ENCODE measurements at regions not wholly inside any gene's neighbourhood (a gene's known extent, or its start where the extent isn't known, plus 50 kb on each side); places are given as distances from the start of the nearest gene placed in this dataset.

- TF ChIP-seq, protein P1, sequence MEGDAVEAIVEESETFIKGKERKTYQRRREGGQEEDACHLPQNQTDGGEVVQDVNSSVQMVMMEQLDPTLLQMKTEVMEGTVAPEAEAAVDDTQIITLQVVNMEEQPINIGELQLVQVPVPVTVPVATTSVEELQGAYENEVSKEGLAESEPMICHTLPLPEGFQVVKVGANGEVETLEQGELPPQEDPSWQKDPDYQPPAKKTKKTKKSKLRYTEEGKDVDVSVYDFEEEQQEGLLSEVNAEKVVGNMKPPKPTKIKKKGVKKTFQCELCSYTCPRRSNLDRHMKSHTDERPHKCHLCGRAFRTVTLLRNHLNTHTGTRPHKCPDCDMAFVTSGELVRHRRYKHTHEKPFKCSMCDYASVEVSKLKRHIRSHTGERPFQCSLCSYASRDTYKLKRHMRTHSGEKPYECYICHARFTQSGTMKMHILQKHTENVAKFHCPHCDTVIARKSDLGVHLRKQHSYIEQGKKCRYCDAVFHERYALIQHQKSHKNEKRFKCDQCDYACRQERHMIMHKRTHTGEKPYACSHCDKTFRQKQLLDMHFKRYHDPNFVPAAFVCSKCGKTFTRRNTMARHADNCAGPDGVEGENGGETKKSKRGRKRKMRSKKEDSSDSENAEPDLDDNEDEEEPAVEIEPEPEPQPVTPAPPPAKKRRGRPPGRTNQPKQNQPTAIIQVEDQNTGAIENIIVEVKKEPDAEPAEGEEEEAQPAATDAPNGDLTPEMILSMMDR (IDR thresholded peaks at IDR 0.05; ENCODE audit: borderline replicate concordance, extremely low read depth, low read length, poor library complexity, severe bottlenecking) = no peak
- TF ChIP-seq EZH2 (IDR thresholded peaks at IDR 0.05; ENCODE audit: borderline replicate concordance, low read depth, low read length, severe bottlenecking) = no peak
Observed at GRCh38 chr14:56463271-56463890, 116.2 kb upstream of the TMEM260 start.

Data from DND-41 (cell line).